Neural cell (in vitro differentiated cells): ENCODE measurements at regions not wholly inside any gene's neighbourhood (a gene's known extent, or its start where the extent isn't known, plus 50 kb on each side); places are given as distances from the start of the nearest gene placed in this dataset.

Experiments
- CTCF ChIP-seq: fragments of 450-650 bp; IDR thresholded peaks from 2 replicates; pipeline ENCODE4 v1.5.1; 2014; ENCODE audit warnings: antibody characterized with exemption, mild to moderate bottlenecking, moderate library complexity; ENCODE audit not compliant: poor library complexity, severe bottlenecking
- EP300 ChIP-seq: fragments of 450-650 bp; conservative IDR thresholded peaks from 2 replicates; pipeline ENCODE4 v1.6.1; 2014; ENCODE audit warnings: antibody characterized with exemption, mild to moderate bottlenecking, moderate library complexity; ENCODE audit not compliant: poor library complexity, severe bottlenecking
- EZH2 ChIP-seq: fragments of 200-600, 300-800 bp; shearing (Covaris generic), sonication (generic); IDR thresholded peaks from 2 replicates; pipeline ENCODE4 v1.6.1; 2014; ENCODE audit warnings: antibody characterized with exemption, low read length, borderline replicate concordance, mild to moderate bottlenecking; ENCODE audit not compliant: insufficient read depth, poor library complexity, severe bottlenecking
- MXI1 ChIP-seq: fragments of 450-650 bp; conservative IDR thresholded peaks from 2 replicates; pipeline ENCODE4 v1.6.1; 2014; ENCODE audit warnings: antibody characterized with exemption, mild to moderate bottlenecking; ENCODE audit not compliant: poor library complexity, severe bottlenecking
- POLR2AphosphoS5 ChIP-seq: IDR thresholded peaks from 2 replicates; pipeline ENCODE4 v1.6.1; 2012
- RAD21 ChIP-seq: fragments of 450-650 bp; conservative IDR thresholded peaks from 2 replicates; pipeline ENCODE4 v1.6.1; 2014; ENCODE audit warnings: antibody characterized with exemption, mild to moderate bottlenecking, moderate library complexity
- REST ChIP-seq: IDR thresholded peaks from 2 replicates; pipeline ENCODE4 v1.6.1; 2012; ENCODE audit warnings: borderline replicate concordance
- SMC3 ChIP-seq: fragments of 450-650 bp; conservative IDR thresholded peaks from 2 replicates; pipeline ENCODE4 v1.6.1; 2014; ENCODE audit warnings: antibody characterized with exemption, mild to moderate bottlenecking, moderate library complexity; ENCODE audit not compliant: poor library complexity
- TAF1 ChIP-seq: IDR thresholded peaks from 2 replicates; pipeline ENCODE4 v1.6.1; 2012; ENCODE audit warnings: low read depth

- TF ChIP-seq CTCF = no peak
- no peak for TF ChIP-seq EZH2
- TF ChIP-seq MXI1 = no peak
- TF ChIP-seq REST = no peak
- TF ChIP-seq POLR2AphosphoS5 = no peak
- TF ChIP-seq EP300 = no peak
- TF ChIP-seq RAD21 = no peak
- no peak for TF ChIP-seq TAF1
- TF ChIP-seq SMC3 = no peak
These were observed 67.0 kb upstream of the MSX1 start for GRCh38 chr4:4792466-4792865.
